GM10266 (cell line): ENCODE measurements at regions not wholly inside any gene's neighbourhood (a gene's known extent, or its start where the extent isn't known, plus 50 kb on each side); places are given as distances from the start of the nearest gene placed in this dataset.

ENCODE experiments used
- DNase-seq: peaks from one replicate; pipeline ENCODE4 v3.0.0; 2012; ENCODE audit errors: extremely low spot score
- TF ChIP-seq, protein P1 (sequence below): IDR thresholded peaks from 2 replicates; pipeline ENCODE4 v1.5.1; 2012; ENCODE audit warnings: mild to moderate bottlenecking, low read depth; ENCODE audit not compliant: control insufficient read depth, insufficient read depth; ENCODE audit errors: missing control alignments

GRCh38 chr5:100270023-100270771 is 265.0 kb upstream of the FAM174A start:
- no peak for DNase-seq
- TF ChIP-seq, protein P1, sequence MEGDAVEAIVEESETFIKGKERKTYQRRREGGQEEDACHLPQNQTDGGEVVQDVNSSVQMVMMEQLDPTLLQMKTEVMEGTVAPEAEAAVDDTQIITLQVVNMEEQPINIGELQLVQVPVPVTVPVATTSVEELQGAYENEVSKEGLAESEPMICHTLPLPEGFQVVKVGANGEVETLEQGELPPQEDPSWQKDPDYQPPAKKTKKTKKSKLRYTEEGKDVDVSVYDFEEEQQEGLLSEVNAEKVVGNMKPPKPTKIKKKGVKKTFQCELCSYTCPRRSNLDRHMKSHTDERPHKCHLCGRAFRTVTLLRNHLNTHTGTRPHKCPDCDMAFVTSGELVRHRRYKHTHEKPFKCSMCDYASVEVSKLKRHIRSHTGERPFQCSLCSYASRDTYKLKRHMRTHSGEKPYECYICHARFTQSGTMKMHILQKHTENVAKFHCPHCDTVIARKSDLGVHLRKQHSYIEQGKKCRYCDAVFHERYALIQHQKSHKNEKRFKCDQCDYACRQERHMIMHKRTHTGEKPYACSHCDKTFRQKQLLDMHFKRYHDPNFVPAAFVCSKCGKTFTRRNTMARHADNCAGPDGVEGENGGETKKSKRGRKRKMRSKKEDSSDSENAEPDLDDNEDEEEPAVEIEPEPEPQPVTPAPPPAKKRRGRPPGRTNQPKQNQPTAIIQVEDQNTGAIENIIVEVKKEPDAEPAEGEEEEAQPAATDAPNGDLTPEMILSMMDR, result no peak

GRCh38 chr5:100260968-100261367 is 274.2 kb upstream of the FAM174A start:
- DNase-seq, result no peak
- TF ChIP-seq, protein P1, result no peak

DNA sequence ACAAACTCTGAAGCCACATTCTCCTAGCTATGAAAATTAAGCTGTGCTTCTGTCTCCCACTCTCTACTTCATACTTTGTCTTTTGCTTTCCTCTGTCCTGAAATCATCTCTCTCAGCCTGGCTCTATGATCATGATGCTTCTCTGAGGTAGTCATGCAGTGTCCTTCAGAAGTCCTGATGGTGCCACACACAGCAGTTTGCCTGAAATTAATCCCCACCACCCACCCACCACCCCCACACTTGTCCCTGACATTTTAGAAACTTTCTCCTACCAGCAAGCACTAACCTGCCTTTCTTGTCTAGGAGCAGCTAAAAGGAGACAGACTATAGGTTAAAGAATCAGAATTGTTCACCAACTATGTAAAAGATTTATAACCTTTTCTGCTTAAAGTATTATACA is 282.2 kb upstream of the FAM174A start:
- no peak for DNase-seq
- TF ChIP-seq, protein P1, result no peak

DNA sequence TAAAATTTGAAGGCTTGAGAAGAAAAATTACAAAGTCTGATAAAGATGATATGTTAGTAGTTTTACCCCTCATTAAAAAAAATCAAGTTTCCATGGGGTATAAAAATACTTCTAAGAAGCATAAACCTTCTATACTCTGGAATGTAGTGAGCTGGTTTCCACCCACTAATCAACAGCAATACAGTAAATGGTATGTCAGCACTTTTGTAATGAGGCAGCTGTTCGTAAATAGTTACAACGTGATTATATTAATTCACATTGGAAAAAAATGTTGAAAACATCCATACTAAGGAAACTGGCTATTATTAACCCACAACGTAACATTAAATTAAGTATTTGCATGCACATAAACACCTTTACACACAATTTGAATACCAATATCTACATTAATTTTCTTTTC is 283.1 kb upstream of the FAM174A start:
- DNase-seq, result no peak
- TF ChIP-seq, protein P1, result no peak

GRCh38 chr5:100249884-100250269 is 285.3 kb upstream of the FAM174A start:
- DNase-seq, result no peak
- TF ChIP-seq, protein P1, result no peak

- no peak for DNase-seq
- TF ChIP-seq, protein P1, result no peak
These were observed 285.8 kb upstream of the FAM174A start for GRCh38 chr5:100249211-100249883.

GRCh38 chr5:100232736-100233135 is 302.4 kb upstream of the FAM174A start:
- TF ChIP-seq, protein P1, result no peak
- no peak for DNase-seq
